ENCODE measurements at regions not wholly inside any gene's neighbourhood (a gene's known extent, or its start where the extent isn't known, plus 50 kb on each side); places are given as distances from the start of the nearest gene placed in this dataset.
"Not testable (repeated sequence)": the region's sequence is repeated elsewhere in the genome, so short reads cannot be mapped to it uniquely, and the experiment has no call there.

GRCh38 chr12:74033531-74033930 is 504.1 kb upstream of the ATXN7L3B start:
- no peaks in the 10 kb centered on the region for H3K4me1 ChIP-seq (replicated peaks)
- H3K4me3 ChIP-seq: no peak overlapping the region
- H3K27ac ChIP-seq: no peak overlapping the region
- DNase-seq (ENCODE audit: low read depth in 1 of 2, low spot score in 2 of 2): no peak
- no peaks in the 10 kb centered on the region for H3K9me3 ChIP-seq (replicated peaks)
- no peaks in the 10 kb centered on the region for H3K27me3 ChIP-seq (replicated peaks)
- H3K36me3 ChIP-seq: no peaks in the 10 kb centered on the region

- not testable (repeated sequence) for H3K4me1 ChIP-seq (replicated peaks); H3K27ac ChIP-seq; H3K4me3 ChIP-seq; DNase-seq (ENCODE audit: low read depth in 1 of 2, low spot score in 2 of 2); H3K27me3 ChIP-seq (replicated peaks); H3K36me3 ChIP-seq; H3K9me3 ChIP-seq (replicated peaks)
Measured at GRCh38 chr12:74039138-74039537, 498.5 kb upstream of the ATXN7L3B start.

- H3K36me3 ChIP-seq: no peaks in the 10 kb centered on the region
- H3K4me3 ChIP-seq: no peak overlapping the region
- no peaks in the 10 kb centered on the region for H3K9me3 ChIP-seq (replicated peaks)
- no peaks in the 10 kb centered on the region for H3K4me1 ChIP-seq (replicated peaks)
- DNase-seq (ENCODE audit: low read depth in 1 of 2, low spot score in 2 of 2): peak in 1 of 2 experiments; percentile 1
- H3K27me3 ChIP-seq (replicated peaks): no peaks in the 10 kb centered on the region
- H3K27ac ChIP-seq: no peak overlapping the region
Measured at GRCh38 chr12:74043343-74043742, 494.3 kb upstream of the ATXN7L3B start.

- H3K36me3 ChIP-seq: no peaks in the 10 kb centered on the region
- no peak overlapping the region for H3K27ac ChIP-seq
- H3K4me3 ChIP-seq: no peak overlapping the region
- no peaks in the 10 kb centered on the region for H3K9me3 ChIP-seq (replicated peaks)
- DNase-seq (ENCODE audit: low read depth in 1 of 2, low spot score in 2 of 2): no peak
- no peaks in the 10 kb centered on the region for H3K27me3 ChIP-seq (replicated peaks)
- no peaks in the 10 kb centered on the region for H3K4me1 ChIP-seq (replicated peaks)
Measured at GRCh38 chr12:74049348-74049747, 488.3 kb upstream of the ATXN7L3B start.

DNA sequence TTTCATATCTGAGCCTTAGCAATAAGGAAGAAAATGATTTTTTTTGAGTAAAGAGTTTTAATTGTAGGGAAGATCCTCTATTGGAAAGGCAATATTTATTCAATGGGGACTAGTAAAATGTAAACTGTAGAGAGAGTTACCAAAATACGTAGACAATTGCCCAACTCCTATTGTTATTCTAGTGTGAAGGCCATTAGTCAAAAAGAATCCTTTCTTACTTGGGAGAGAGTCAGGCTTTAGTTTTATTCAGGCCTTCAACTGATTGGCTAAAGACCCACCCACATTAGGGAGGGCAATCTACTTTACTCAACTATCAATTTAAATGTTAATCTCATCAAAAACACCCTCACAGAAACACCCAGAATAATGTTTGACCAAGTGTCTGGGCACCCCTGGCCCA is 485.8 kb upstream of the ATXN7L3B start:
- Histone ChIP-seq H3K27ac (no peak overlapping the region), H3K4me3 (no peak overlapping the region), H3K36me3 (no peaks in the 10 kb centered on the region), H3K27me3 (replicated peaks) (no peaks in the 10 kb centered on the region), H3K4me1 (replicated peaks) (no peaks in the 10 kb centered on the region), H3K9me3 (replicated peaks) (no peaks in the 10 kb centered on the region)
- DNase-seq (ENCODE audit: low read depth in 1 of 2, low spot score in 2 of 2): no peak

GRCh38 chr12:74066476-74066875 is 471.2 kb upstream of the ATXN7L3B start:
- Histone ChIP-seq H3K4me1 (replicated peaks) (no peaks in the 10 kb centered on the region), H3K9me3 (replicated peaks) (no peaks in the 10 kb centered on the region), H3K4me3 (no peak overlapping the region), H3K36me3 (no peaks in the 10 kb centered on the region), H3K27ac (no peak overlapping the region), H3K27me3 (replicated peaks) (no peaks in the 10 kb centered on the region)
- DNase-seq (ENCODE audit: low read depth in 1 of 2, low spot score in 2 of 2): no peak

GRCh38 chr12:74071182-74071581 is 466.5 kb upstream of the ATXN7L3B start:
- Histone ChIP-seq H3K4me1 (replicated peaks) (no peaks in the 10 kb centered on the region), H3K4me3 (no peak overlapping the region), H3K27me3 (replicated peaks) (no peaks in the 10 kb centered on the region), H3K9me3 (replicated peaks) (no peaks in the 10 kb centered on the region), H3K36me3 (no peaks in the 10 kb centered on the region), H3K27ac (no peak overlapping the region)
- no peak for DNase-seq (ENCODE audit: low read depth in 1 of 2, low spot score in 2 of 2)

- H3K4me1 ChIP-seq (replicated peaks): no peaks in the 10 kb centered on the region
- no peak for DNase-seq (ENCODE audit: low read depth in 1 of 2, low spot score in 2 of 2)
- no peaks in the 10 kb centered on the region for H3K9me3 ChIP-seq (replicated peaks)
- no peak overlapping the region for H3K4me3 ChIP-seq
- no peak overlapping the region for H3K27ac ChIP-seq
- no peaks in the 10 kb centered on the region for H3K36me3 ChIP-seq
- no peaks in the 10 kb centered on the region for H3K27me3 ChIP-seq (replicated peaks)
Measured at GRCh38 chr12:74076918-74077317, 460.7 kb upstream of the ATXN7L3B start.

DNA sequence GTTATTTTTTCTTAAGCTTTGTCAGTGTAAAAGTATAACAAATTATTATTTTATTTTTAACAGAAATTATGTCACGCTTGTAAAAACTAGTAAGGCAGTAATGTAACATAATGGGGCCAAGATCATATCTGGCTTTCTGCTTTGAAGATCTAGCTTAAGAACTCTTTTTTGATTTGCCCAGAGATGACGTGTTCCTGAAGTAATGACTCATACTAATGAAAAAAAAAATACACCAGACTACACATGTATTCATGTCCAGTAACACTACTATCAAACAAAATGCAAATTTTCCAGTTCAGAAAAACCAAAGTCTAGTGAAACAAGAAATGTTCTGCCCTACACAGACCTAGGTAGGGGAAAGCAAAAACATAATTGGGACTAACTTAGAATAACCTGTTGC is 432.2 kb upstream of the ATXN7L3B start:
- no peaks in the 10 kb centered on the region for H3K36me3 ChIP-seq
- DNase-seq (ENCODE audit: low read depth in 1 of 2, low spot score in 2 of 2): no peak
- H3K27ac ChIP-seq: no peak overlapping the region

GRCh38 chr12:74108729-74109128 is 428.9 kb upstream of the ATXN7L3B start:
- Histone ChIP-seq H3K4me1 (replicated peaks) (no peaks in the 10 kb centered on the region), H3K9me3 (replicated peaks) (no peaks in the 10 kb centered on the region), H3K4me3 (no peak overlapping the region), H3K36me3 (no peaks in the 10 kb centered on the region), H3K27me3 (replicated peaks) (no peaks in the 10 kb centered on the region), H3K27ac (no peak overlapping the region)
- no peak for DNase-seq (ENCODE audit: low read depth in 1 of 2, low spot score in 2 of 2)

More for the DNA sequence above, 432.2 kb upstream of the ATXN7L3B start:
- Histone ChIP-seq H3K9me3 (replicated peaks) (no peaks in the 10 kb centered on the region), H3K27me3 (replicated peaks) (no peaks in the 10 kb centered on the region), H3K4me1 (replicated peaks) (no peaks in the 10 kb centered on the region), H3K4me3 (no peak overlapping the region)

DNA sequence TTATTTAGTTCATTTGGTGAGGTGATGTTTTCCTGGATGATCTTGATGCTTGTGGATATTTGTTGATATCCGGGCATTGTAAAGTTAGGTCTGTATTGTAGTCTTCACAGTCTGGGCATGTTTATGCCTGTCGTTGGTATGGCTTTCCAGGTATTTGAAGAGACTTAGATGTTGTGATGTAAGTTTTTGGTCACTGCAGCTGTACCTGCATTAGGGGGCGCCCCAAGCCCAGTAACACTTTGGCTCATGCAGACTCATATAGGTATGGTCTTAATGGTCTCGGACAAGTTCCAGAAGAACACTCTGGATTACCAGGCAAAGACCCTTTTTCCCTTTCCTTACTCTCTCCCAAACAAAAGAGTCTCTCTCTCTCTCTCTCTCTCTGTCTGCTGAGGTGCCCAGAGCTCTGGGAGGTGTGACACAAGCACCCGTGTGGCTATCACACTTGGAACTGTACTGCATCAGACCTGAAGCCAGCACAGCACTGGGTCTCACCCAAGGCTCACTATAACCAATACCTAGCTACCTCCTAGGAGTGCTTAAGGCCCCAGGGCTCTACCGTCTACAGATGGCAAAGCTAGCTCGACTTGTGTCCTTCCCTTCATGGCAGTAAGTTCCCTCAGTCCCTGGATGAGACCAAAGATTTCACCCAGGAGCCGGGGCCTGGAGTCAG is 425.8 kb upstream of the ATXN7L3B start:
- Histone ChIP-seq H3K4me1 (replicated peaks) (no peaks in the 10 kb centered on the region), H3K27me3 (replicated peaks) (no peaks in the 10 kb centered on the region), H3K4me3 (no peak overlapping the region), H3K27ac (no peak overlapping the region), H3K36me3 (no peaks in the 10 kb centered on the region), H3K9me3 (replicated peaks) (no peaks in the 10 kb centered on the region)
- DNase-seq (ENCODE audit: low read depth in 1 of 2, low spot score in 2 of 2): no peak

DNA sequence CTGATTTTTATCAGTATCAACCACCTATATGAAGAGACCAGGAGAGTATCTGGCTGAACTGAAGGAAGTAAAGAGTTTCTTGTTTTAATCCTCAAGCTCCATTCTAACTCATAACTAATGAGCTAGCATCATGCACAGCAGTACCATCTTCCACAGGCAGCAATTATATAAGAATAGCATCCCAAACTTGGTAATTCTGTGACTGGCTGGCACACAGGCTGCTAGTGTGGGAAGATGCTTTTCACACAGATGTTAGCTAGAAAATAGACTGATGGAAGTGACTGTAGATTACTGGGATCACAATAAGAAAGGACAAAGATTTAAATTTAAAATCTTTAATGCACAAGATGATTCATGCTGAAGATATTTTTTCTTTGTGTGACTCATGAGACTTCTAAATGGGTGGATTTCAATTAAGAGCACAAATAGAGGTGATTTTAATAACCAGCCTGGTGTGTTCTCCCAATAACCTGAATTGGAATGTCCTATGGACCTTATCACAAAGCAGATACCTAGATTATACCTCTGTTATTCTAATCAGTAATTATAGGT is 417.7 kb upstream of the ATXN7L3B start:
- Histone ChIP-seq H3K36me3 (no peaks in the 10 kb centered on the region), H3K4me3 (no peak overlapping the region), H3K9me3 (replicated peaks) (no peaks in the 10 kb centered on the region), H3K27me3 (replicated peaks) (no peaks in the 10 kb centered on the region), H3K27ac (no peak overlapping the region), H3K4me1 (replicated peaks) (no peaks in the 10 kb centered on the region)
- no peak for DNase-seq (ENCODE audit: low read depth in 1 of 2, low spot score in 2 of 2)

DNA sequence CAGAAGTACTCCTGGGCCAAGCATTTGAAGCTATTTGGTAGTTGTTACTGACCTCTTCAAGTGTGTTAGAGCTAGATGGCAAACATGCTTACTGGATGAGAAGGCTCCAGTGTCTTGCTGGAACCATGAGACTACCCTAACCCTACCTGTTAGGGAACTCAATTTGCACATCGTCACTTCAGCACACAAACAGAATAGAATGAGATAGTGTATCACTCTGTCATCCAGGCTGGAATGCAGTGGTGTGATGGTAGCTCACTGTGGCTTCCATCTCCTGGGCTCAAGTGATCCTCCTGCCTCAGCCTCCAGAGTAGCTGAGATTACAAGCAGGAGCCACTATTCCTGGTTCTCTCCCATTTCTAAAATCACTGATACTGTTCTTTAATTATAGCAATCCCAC is 417.0 kb upstream of the ATXN7L3B start:
- no peaks in the 10 kb centered on the region for H3K9me3 ChIP-seq (replicated peaks)
- no peaks in the 10 kb centered on the region for H3K4me1 ChIP-seq (replicated peaks)
- no peaks in the 10 kb centered on the region for H3K36me3 ChIP-seq
- no peak overlapping the region for H3K27ac ChIP-seq
- H3K27me3 ChIP-seq (replicated peaks): no peaks in the 10 kb centered on the region
- DNase-seq (ENCODE audit: low read depth in 1 of 2, low spot score in 2 of 2): no peak
- H3K4me3 ChIP-seq: no peak overlapping the region

- no peak for DNase-seq (ENCODE audit: low read depth in 1 of 2, low spot score in 2 of 2)
- Histone ChIP-seq H3K4me1 (replicated peaks) (no peaks in the 10 kb centered on the region), H3K36me3 (no peaks in the 10 kb centered on the region), H3K27me3 (replicated peaks) (no peaks in the 10 kb centered on the region), H3K4me3 (no peak overlapping the region), H3K9me3 (replicated peaks) (no peaks in the 10 kb centered on the region), H3K27ac (no peak overlapping the region)
Measured at GRCh38 chr12:74129702-74130101, 407.9 kb upstream of the ATXN7L3B start.

DNA sequence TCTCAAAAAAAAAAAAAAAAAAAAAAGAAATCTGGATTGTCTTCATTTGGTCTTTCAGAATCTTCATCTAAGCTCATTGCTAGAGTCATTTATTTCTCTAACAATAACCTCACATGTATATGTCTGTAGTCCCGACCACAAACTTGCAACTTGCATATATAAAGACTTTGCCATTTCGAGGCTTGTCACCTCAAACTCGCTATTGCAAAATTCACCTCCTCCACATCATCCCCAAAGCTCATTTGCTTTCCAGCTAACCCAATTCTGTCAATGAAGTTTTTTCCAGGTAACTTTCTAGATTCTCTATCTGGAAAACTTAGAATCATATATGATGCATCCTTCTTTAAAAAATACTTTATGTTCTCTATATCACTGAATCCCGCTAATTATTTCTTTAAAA is 393.2 kb upstream of the ATXN7L3B start:
- Histone ChIP-seq H3K4me1 (replicated peaks) (no peaks in the 10 kb centered on the region), H3K27me3 (replicated peaks) (no peaks in the 10 kb centered on the region), H3K27ac (no peak overlapping the region), H3K4me3 (no peak overlapping the region), H3K36me3 (no peaks in the 10 kb centered on the region), H3K9me3 (replicated peaks) (no peaks in the 10 kb centered on the region)
- no peak for DNase-seq (ENCODE audit: low read depth in 1 of 2, low spot score in 2 of 2)
